Adrenal gland (tissue), 9 donors: ENCODE measurements at regions not wholly inside any gene's neighbourhood (a gene's known extent, or its start where the extent isn't known, plus 50 kb on each side); places are given as distances from the start of the nearest gene placed in this dataset.

ENCODE experiments used
- DNase-seq, 7 donors: peaks; one replicate each; pipeline ENCODE4 v3.0.0-alpha.2; 2019 to 2020
- H3K27ac ChIP-seq, 5 donors: fragments of 200-600 bp; sonication (generic) in 4 of 5; 1 replicate in 3 of 5; 2 replicates in 2 of 5; pipeline versions ENCODE4 v1.5.1 to v1.8.0; 2016 to 2020; ENCODE audit warnings: mild to moderate bottlenecking in 1 of 5
- H3K27me3 ChIP-seq: fragments of 200-600 bp; 2 replicates; pipeline ENCODE4 v1.8.0; 2021
- H3K36me3 ChIP-seq, 2 donors: fragments of 200-600 bp; replicated peaks in 1 of 2; 1 replicate in 1 of 2; 2 replicates in 1 of 2; pipeline versions ENCODE4 v1.5.1 to v1.8.0; 2018 to 2022
- H3K4me1 ChIP-seq, 2 donors: fragments of 200-600 bp; replicated peaks in 1 of 2; 1 replicate in 1 of 2; 2 replicates in 1 of 2; pipeline versions ENCODE4 v1.5.1 to v1.8.0; 2018 to 2021
- H3K4me3 ChIP-seq, 4 donors: fragments of 200-600 bp; sonication (generic) in 3 of 4; one replicate each; pipeline ENCODE4 v1.5.1; 2016 to 2018
- H3K9me3 ChIP-seq, 3 donors: fragments of 200-600 bp; sonication (generic) in 1 of 3; replicated peaks in 1 of 3; 1 replicate in 2 of 3; 2 replicates in 1 of 3; pipeline versions ENCODE4 v1.5.1 to v1.8.0; 2016 to 2021
- CTCF ChIP-seq, 6 experiments: fragments of 450-650 bp in 4 of 6; fragments of 200-600 bp in 2 of 6; sonication (generic) in 1 of 6; IDR thresholded peaks; 1 replicate in 5 of 6; 2 replicates in 1 of 6; pipeline versions ENCODE4 v1.5.1 to v1.8.0; 2016 to 2021; ENCODE audit warnings: antibody characterized with exemption in 6 of 6, mild to moderate bottlenecking in 2 of 6, moderate library complexity in 1 of 6
- POLR2A ChIP-seq, 2 donors: fragments of 450-650 bp; IDR thresholded peaks; one replicate each; pipeline ENCODE4 v1.6.1; 2017; ENCODE audit warnings: antibody characterized with exemption in 2 of 2, mild to moderate bottlenecking in 2 of 2, moderate library complexity in 1 of 2
- WGBS, 4 donors: extraction: QIAGEN DNeasy Blood & Tissue Kit in 2 of 4; methylation state at CpG; one replicate each; pipeline versions ENCODE4 v1.1.5 to v1.1.7; 2013 to 2017; 5-methylcytosine and 5-hydroxymethylcytosine counted together
- intact Hi-C, 2 donors: fragments of 100-400 bp; cut with DNase I; formaldehyde crosslinking; loops; one replicate each; pipeline versions ENCODE4 v1.14.1 to v1.15.0; 2022 to 2023
- donor health status: healthy with polysubstance abuse.
- donor health status: Bipolar disorder and iron deficiency.
- donor health status: DM: yes; HTN: yes; CAD: no.
- donor health status: DM: no; HTN: no; CAD: no.
- donor health status: DM: no; HTN: no; CAD: no.

- intact Hi-C loops, result no loop called here
- Histone ChIP-seq H3K9me3 (no peaks in the 10 kb centered on the region), H3K4me3 (no peak overlapping the region), H3K27me3 (no peaks in the 10 kb centered on the region), H3K4me1 (no peaks in the 10 kb centered on the region), H3K36me3 (no peaks in the 10 kb centered on the region), H3K27ac (no peak overlapping the region)
- no peak for DNase-seq
- no peak for TF ChIP-seq POLR2A (IDR thresholded peaks at IDR 0.05)
- no peak for TF ChIP-seq CTCF (IDR thresholded peaks at IDR 0.05)
- 72 to 79% (median 77%) methylated on average over 1 of the region's 1 CpG for WGBS, 4 donors
Observed at GRCh38 chr3:124143047-124143446, 151.1 kb upstream of the ROPN1 start.

GRCh38 chr3:124144035-124144814, 152.3 kb upstream of the ROPN1 start:
- TF ChIP-seq CTCF (IDR thresholded peaks at IDR 0.05), result no peak
- no peak for TF ChIP-seq POLR2A (IDR thresholded peaks at IDR 0.05)
- no peak for DNase-seq
- H3K36me3 ChIP-seq, result no peaks in the 10 kb centered on the region
- no peaks in the 10 kb centered on the region for H3K27me3 ChIP-seq
- H3K9me3 ChIP-seq, result no peaks in the 10 kb centered on the region
- no peak overlapping the region for H3K27ac ChIP-seq
- intact Hi-C loops, result no loop called here
- WGBS, 4 donors, result 70 to 89% (median 84%) methylated on average over 6 of the region's 6 CpGs
- no peaks in the 10 kb centered on the region for H3K4me1 ChIP-seq
- H3K4me3 ChIP-seq, result no peak overlapping the region

GRCh38 chr3:124147429-124147828, 155.5 kb upstream of the ROPN1 start:
- no peak for DNase-seq
- intact Hi-C loops, result no loop called here
- H3K27ac ChIP-seq, result no peak overlapping the region
- no peaks in the 10 kb centered on the region for H3K27me3 ChIP-seq
- H3K4me1 ChIP-seq, result no peaks in the 10 kb centered on the region
- H3K36me3 ChIP-seq, result no peaks in the 10 kb centered on the region
- TF ChIP-seq POLR2A (IDR thresholded peaks at IDR 0.05) (no peak), CTCF (IDR thresholded peaks at IDR 0.05) (no peak)
- no peak overlapping the region for H3K4me3 ChIP-seq
- no peaks in the 10 kb centered on the region for H3K9me3 ChIP-seq

GRCh38 chr3:124147946-124148345, 156.0 kb upstream of the ROPN1 start:
- no peaks in the 10 kb centered on the region for H3K9me3 ChIP-seq
- H3K4me3 ChIP-seq, result no peak overlapping the region
- WGBS, 4 donors, result 86 to 95% (median 91%) methylated on average over 2 of the region's 2 CpGs
- DNase-seq, result no peak
- no peaks in the 10 kb centered on the region for H3K4me1 ChIP-seq
- intact Hi-C loops, result no loop called here
- H3K27me3 ChIP-seq, result no peaks in the 10 kb centered on the region
- TF ChIP-seq CTCF (IDR thresholded peaks at IDR 0.05), result no peak
- no peak for TF ChIP-seq POLR2A (IDR thresholded peaks at IDR 0.05)
- no peak overlapping the region for H3K27ac ChIP-seq
- H3K36me3 ChIP-seq, result no peaks in the 10 kb centered on the region
